ENCODE measurements at regions not wholly inside any gene's neighbourhood (a gene's known extent, or its start where the extent isn't known, plus 50 kb on each side); places are given as distances from the start of the nearest gene placed in this dataset.
"Not testable (repeated sequence)": the region's sequence is repeated elsewhere in the genome, so short reads cannot be mapped to it uniquely, and the experiment has no call there.

DNA sequence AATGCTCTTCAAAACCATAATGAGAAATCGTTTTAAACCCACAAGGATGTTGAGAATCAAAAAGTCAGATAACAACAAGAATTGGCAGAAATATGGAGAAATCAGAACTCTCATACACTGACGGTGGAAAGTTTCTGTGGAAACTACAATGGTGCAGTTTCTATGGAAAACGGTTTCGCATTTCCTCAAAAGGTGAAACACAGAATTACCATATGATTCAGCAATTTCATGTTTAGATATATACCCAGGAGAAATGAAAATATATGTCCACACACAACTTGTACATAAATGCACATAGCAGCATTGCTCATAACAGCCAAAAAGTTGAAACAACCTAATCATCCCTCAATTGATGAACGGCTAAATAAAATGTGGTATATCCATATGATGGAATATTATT lies 218.2 kb downstream of the ARL4A start:
- no peaks in the 10 kb centered on the region for H3K36me3 ChIP-seq (replicated peaks; ENCODE audit: control insufficient read depth, insufficient read depth, low read length)
- H3K4me3 ChIP-seq (ENCODE audit: insufficient read depth, low read depth, low read length) = no peak overlapping the region
- no peaks in the 10 kb centered on the region for H3K27me3 ChIP-seq (ENCODE audit: control insufficient read depth, insufficient read depth, low read length)
- DNase-seq = no peak

DNA sequence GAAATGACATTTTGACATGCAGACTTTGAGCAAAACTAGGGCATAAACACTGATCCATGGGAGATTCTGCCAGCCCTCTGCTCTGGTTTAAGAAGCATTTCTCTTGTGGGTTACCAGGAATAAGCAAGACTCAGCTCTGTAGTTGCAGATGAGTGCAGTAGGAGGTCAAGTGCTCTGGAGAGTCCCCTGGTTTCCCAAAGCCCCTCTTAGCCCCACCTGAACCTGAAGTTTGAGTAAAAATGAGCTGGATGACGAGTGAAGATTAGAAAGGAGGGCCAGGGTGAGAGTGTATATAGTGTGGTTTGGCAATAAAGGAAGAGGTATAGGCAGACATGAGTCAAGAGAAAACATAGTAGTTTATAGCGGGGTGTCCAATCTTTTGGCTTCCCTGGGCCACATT lies 220.3 kb downstream of the ARL4A start:
- Histone ChIP-seq H3K27me3 (ENCODE audit: control insufficient read depth, insufficient read depth, low read length) (no peaks in the 10 kb centered on the region), H3K36me3 (replicated peaks; ENCODE audit: control insufficient read depth, insufficient read depth, low read length) (no peaks in the 10 kb centered on the region), H3K4me3 (ENCODE audit: insufficient read depth, low read depth, low read length) (no peak overlapping the region)
- no peak for DNase-seq

DNA sequence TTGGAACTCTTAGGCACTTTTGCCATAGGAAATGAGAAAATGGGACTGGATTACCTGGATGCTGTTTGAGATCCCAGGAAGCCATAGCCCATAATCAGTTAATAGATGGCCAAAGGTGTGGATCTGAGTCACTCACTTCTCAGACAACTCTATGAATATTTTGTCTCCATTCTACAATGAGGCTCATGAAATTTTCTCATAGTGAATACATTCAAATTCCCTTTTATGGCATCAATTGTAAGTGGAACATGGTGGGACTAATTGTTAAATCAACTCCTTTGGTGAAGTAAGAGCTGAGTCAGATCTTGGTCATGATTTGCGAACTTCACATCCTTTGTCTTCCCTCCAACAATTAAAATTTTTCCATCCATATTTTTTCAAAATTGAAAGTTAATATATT lies 222.1 kb downstream of the ARL4A start:
- Histone ChIP-seq H3K36me3 (replicated peaks; ENCODE audit: control insufficient read depth, insufficient read depth, low read length) (no peaks in the 10 kb centered on the region), H3K4me3 (ENCODE audit: insufficient read depth, low read depth, low read length) (no peak overlapping the region), H3K27me3 (ENCODE audit: control insufficient read depth, insufficient read depth, low read length) (no peaks in the 10 kb centered on the region)
- no peak for DNase-seq

DNA sequence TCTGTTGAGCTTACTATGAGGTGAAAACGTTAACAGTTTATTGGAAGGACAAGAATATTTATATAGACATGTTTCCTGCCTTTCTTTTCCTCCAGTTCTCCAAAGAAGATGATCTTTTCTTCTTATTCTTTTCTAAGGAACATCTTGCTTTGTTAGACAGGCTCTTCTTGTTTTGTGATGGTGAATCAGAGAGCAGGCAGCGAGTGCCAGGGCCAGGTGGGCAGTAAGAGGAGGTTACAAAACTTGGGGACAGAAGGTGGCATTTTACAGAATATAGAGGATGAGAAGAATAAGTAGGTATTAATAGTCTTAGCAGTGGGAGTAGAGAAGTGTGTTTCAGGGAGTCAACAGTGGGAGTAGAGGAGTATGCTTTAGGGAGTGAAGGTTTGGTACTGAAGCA lies 223.6 kb downstream of the ARL4A start:
- H3K4me3 ChIP-seq (ENCODE audit: insufficient read depth, low read depth, low read length) = no peak overlapping the region
- no peaks in the 10 kb centered on the region for H3K27me3 ChIP-seq (ENCODE audit: control insufficient read depth, insufficient read depth, low read length)
- H3K36me3 ChIP-seq (replicated peaks; ENCODE audit: control insufficient read depth, insufficient read depth, low read length) = no peaks in the 10 kb centered on the region
- DNase-seq = no peak

DNA sequence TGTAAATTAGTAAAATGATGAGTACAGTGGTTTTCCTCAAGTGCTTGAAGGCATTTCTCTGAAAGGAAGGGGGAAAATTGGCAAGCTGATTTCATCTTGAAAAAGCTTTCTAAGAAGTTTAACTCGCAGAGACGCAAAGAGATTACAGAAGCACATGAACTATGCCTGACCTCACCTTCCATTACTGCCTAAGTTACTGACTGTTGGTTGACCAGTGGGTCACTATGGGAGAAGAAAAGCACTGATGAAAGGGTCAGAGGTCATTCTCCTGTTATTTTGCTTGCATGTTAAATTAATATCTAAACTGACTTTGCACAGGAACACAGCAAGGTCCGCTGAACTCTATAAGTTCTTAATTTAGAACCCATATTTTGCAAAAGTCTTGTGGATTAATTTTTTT lies 225.6 kb downstream of the ARL4A start:
- no peak overlapping the region for H3K4me3 ChIP-seq (ENCODE audit: insufficient read depth, low read depth, low read length)
- no peaks in the 10 kb centered on the region for H3K36me3 ChIP-seq (replicated peaks; ENCODE audit: control insufficient read depth, insufficient read depth, low read length)
- no peak for DNase-seq
- no peaks in the 10 kb centered on the region for H3K27me3 ChIP-seq (ENCODE audit: control insufficient read depth, insufficient read depth, low read length)

DNA sequence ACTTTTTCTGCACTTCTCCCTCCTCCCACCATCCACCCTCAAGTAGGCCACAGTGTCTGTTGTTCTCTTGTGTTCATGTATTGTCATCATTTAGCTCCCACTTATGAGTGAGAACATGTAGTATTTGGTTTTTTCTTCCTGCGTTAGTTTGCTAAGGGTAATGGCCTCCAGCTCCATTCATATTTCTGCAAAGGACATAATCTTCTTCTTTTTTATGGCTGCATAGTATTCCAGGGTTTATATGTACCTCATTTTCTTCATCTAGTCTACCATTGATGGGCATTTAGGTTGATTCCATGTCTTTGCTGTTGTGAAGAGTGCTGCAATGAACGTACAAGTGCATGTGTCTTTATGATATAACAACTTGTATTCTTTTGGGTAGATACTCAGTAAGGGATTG lies 230.4 kb downstream of the ARL4A start:
- no peak overlapping the region for H3K4me3 ChIP-seq (ENCODE audit: insufficient read depth, low read depth, low read length)
- DNase-seq = no peak
- H3K27me3 ChIP-seq (ENCODE audit: control insufficient read depth, insufficient read depth, low read length) = no peaks in the 10 kb centered on the region
- H3K36me3 ChIP-seq (replicated peaks; ENCODE audit: control insufficient read depth, insufficient read depth, low read length) = no peaks in the 10 kb centered on the region

DNA sequence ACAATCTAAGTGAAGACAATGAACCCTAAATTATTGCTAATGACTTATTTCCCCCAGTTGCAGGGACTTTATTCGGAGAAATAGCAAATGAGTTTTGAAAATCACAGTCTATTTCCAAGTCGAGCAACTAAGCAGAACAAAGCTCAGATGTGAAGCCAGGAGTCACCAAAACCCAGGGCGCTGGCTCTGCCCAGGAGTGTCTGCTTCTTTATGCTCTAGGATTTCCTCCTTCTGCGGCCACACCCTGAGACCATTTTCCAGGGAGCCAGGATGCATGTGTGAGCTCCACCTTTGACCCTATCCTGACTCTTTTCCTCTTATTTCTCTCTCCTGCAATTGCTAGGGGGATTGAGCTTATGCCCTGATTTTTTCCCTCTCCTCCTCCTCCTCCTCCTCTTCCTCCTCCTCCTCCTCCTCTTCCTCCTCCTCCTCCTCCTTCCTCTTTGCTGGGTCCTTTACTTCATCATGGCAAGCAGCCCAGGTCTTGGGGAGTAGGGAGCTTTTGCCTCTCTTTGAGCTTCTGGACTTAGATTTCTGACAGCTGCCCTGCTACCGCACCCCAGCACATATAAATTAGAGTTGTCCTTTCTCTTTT lies 234.4 kb downstream of the ARL4A start:
- Histone ChIP-seq H3K36me3 (replicated peaks; ENCODE audit: control insufficient read depth, insufficient read depth, low read length) (no peaks in the 10 kb centered on the region), H3K4me3 (ENCODE audit: insufficient read depth, low read depth, low read length) (no peak overlapping the region), H3K27me3 (ENCODE audit: control insufficient read depth, insufficient read depth, low read length) (no peaks in the 10 kb centered on the region)
- DNase-seq = no peak

DNA sequence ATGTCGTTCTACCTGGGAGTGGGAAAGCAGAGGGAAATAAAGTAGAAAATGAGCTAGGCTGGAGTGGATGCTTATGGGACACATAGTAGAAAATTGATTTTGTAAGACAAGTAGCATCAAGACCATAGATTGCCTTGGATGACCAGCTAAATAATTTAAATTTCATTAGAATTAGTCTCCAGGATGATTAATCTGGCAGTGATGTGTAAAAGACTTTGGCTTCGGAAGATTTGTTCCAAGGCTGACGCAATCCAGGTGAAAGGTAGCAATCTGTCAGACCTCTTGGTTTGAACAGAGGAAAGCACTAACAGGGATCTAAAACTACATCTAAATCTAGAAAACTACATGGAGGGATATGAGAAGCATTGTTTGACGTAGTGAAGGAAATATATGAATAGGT lies 236.5 kb downstream of the ARL4A start:
- Histone ChIP-seq H3K27me3 (ENCODE audit: control insufficient read depth, insufficient read depth, low read length) (no peaks in the 10 kb centered on the region), H3K36me3 (replicated peaks; ENCODE audit: control insufficient read depth, insufficient read depth, low read length) (no peaks in the 10 kb centered on the region), H3K4me3 (ENCODE audit: insufficient read depth, low read depth, low read length) (no peak overlapping the region)
- DNase-seq = no peak

DNA sequence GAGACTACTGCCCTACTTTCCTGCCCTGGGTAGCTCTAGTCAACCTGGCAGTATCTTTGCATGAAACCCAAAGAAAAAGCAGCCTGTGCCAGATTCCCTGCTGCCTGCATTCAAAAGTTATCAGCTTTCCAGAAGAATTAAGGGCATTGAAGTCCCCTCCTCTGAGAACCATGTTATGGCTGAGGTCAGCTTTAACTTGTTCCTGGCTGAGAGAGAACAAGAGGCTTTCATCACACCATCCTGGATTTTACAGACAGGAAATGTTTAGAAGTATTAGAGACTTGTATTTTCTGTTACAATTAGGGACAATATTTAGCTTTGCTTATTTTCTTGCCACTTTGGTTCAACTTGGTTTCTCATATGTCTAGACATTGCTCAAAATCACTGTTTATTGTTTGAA lies 238.8 kb downstream of the ARL4A start:
- Histone ChIP-seq H3K27me3 (ENCODE audit: control insufficient read depth, insufficient read depth, low read length) (no peaks in the 10 kb centered on the region), H3K4me3 (ENCODE audit: insufficient read depth, low read depth, low read length) (no peak overlapping the region), H3K36me3 (replicated peaks; ENCODE audit: control insufficient read depth, insufficient read depth, low read length) (no peaks in the 10 kb centered on the region)
- DNase-seq = no peak

DNA sequence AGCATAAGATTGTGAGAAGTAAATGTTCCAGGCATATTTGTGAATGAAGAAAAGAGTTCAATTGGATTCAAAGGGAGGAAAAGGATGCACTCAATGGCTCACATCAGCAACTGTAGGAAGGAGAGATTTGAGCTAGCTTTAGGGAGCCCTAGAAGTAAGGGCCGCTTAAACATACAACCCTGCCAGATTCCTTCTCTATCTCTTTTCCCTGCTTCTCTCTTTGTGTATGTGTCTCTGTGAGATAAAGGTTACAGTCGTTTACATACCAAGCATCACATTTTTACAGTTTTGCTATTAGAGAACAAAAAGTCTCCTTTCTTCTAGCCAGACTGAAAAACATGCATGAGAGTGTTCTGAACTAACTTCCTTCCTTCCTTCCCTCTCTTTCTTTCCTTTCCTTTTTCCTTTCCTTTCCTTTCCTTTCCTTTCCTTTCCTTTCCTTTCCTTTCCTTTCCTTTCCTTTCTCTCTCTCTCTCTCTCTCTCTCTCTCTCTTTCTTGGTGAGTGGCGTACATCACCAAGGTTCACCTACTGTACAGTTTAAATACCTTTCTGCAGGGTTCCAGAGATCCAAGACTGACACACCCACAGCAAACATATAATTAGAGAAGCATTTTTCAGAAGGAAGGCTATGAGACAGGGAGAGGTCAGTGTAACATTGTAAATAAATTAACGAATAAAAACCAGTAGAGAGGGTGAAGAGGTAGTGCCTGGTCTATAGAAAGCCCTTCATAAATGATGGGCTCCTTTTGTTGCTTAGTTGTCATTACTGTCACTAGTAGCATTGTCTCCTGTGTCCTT lies 240.4 kb downstream of the ARL4A start:
- H3K27me3 ChIP-seq (ENCODE audit: control insufficient read depth, insufficient read depth, low read length) = no peaks in the 10 kb centered on the region
- no peak for DNase-seq
- H3K4me3 ChIP-seq (ENCODE audit: insufficient read depth, low read depth, low read length) = no peak overlapping the region
- H3K36me3 ChIP-seq (replicated peaks; ENCODE audit: control insufficient read depth, insufficient read depth, low read length) = no peaks in the 10 kb centered on the region

DNA sequence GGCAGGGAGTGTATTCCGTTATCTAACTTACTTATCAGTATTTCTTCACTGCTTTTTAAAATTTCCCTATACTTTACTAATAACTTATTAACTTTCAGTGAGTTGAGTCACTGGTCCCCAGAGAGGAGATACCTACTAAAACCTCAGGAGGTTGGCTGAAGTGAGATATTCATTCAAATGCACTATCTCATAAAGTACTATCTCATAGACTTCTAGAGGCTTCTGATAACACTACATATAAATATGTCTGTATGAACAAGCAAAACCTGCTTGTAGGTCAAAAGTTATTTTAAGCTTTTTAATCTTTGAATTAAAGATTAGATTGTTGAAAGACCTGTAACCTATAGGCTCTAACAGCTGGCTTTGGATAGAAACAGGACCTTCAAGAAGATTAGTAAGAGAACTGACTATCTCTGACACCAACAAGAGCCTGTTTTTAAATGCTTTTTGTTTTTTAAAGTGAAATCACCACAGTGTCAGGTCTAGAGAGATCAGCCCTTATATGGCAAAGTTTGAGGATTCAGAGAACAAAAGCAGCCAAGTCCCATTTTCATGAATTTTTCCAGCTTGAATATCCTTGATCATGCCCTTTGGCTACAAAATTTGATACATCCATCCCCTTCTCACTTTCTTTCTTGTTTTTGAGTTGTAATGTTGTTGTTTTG lies 242.2 kb downstream of the ARL4A start:
- Histone ChIP-seq H3K4me3 (ENCODE audit: insufficient read depth, low read depth, low read length) (no peak overlapping the region), H3K27me3 (ENCODE audit: control insufficient read depth, insufficient read depth, low read length) (no peaks in the 10 kb centered on the region), H3K36me3 (replicated peaks; ENCODE audit: control insufficient read depth, insufficient read depth, low read length) (no peaks in the 10 kb centered on the region)
- no peak for DNase-seq

DNA sequence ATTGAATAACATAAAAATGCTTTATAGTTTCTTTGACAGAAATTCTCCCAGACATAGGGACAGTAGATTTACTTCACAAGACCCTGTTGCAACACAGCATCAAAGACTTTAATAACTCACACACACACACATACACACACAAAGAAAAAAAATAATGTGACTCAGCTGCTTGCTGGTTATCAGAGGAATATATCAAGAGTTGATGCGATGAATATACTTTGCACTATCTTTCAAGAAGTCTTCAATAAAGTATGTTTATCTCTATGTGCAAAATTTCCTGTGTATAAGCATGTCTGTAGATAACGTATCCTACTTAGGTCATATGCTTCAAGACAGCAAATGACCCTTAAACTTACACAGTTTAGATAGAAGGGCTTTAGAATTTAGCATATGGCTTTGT lies 243.1 kb downstream of the ARL4A start:
- Histone ChIP-seq H3K36me3 (replicated peaks; ENCODE audit: control insufficient read depth, insufficient read depth, low read length) (no peaks in the 10 kb centered on the region), H3K27me3 (ENCODE audit: control insufficient read depth, insufficient read depth, low read length) (no peaks in the 10 kb centered on the region), H3K4me3 (ENCODE audit: insufficient read depth, low read depth, low read length) (no peak overlapping the region)
- DNase-seq = no peak

DNA sequence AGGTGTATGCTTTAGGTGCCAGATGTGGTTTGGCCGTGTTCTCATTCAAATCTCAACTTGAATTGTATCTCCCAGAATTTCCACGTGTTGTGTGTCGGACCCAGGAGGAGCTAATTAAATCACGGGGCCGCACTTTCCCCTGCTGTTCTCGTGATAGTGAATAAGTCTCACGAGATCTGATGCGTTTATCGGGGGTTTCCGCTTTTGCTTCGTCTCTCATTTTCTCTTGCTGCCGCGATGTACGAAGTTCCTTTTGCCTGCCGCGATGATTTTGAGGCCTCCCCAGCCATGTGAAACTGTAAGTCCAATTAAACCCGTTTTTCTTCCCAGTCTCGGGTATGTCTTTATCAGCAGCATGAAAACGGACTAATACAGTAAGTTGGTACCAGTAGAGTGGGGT lies 244.0 kb downstream of the ARL4A start:
- not testable (repeated sequence) for H3K36me3 ChIP-seq (replicated peaks; ENCODE audit: control insufficient read depth, insufficient read depth, low read length); DNase-seq; H3K4me3 ChIP-seq (ENCODE audit: insufficient read depth, low read depth, low read length); H3K27me3 ChIP-seq (ENCODE audit: control insufficient read depth, insufficient read depth, low read length)

DNA sequence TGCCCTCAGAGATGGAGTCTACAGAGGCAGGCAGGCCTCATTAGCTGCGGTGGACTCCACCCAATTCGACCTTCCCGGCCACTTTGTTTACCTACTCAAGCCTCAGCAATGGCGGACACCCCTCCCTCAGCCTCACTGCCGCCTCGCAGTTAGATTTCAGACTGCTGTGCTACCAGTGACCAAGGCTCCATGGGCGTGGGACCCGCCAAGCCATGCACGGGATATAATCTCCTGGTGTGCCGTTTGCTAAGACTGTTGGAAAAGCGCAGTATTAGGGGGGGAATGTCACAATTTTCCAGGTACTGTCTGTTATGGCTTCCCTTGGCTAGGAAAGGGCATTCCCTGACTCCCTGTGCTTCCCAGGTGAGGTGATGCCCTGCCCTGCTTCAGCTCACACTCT lies 252.3 kb downstream of the ARL4A start:
- Histone ChIP-seq H3K4me3 (ENCODE audit: insufficient read depth, low read depth, low read length) (no peak overlapping the region), H3K36me3 (replicated peaks; ENCODE audit: control insufficient read depth, insufficient read depth, low read length) (no peaks in the 10 kb centered on the region; the same call in 1 of the 2 replicates), H3K27me3 (ENCODE audit: control insufficient read depth, insufficient read depth, low read length) (no peaks in the 10 kb centered on the region)
- no peak for DNase-seq

DNA sequence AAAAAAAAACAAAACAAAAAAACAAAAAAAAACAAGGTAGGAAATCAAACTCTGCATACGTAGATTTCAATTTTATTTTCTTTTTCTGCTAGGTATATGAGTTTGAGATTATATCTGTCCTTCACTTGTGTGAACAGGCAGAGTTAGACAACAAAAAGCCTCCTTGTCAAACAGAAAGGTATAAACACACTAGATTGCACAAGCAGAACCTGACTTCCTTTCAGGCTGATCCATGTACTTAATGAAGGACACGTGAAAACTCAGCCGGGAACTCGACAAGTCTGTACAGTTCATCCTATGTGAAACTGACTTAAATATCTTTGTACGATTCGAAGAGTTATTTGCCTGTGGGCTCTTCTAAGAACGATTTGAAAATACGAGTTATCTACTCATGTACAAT lies 254.1 kb downstream of the ARL4A start:
- DNase-seq = no peak
- no peaks in the 10 kb centered on the region; the same call in 1 of the 2 replicates for H3K36me3 ChIP-seq (replicated peaks; ENCODE audit: control insufficient read depth, insufficient read depth, low read length)
- H3K4me3 ChIP-seq (ENCODE audit: insufficient read depth, low read depth, low read length) = no peak overlapping the region
- H3K27me3 ChIP-seq (ENCODE audit: control insufficient read depth, insufficient read depth, low read length) = no peaks in the 10 kb centered on the region

Measured in H7 (cell line).